ENCODE measurements at regions not wholly inside any gene's neighbourhood (a gene's known extent, or its start where the extent isn't known, plus 50 kb on each side); places are given as distances from the start of the nearest gene placed in this dataset.
A peak's percentile ranks its signal among the peaks of the same experiment; 100 is the strongest.

GRCh38 chr10:132471125-132471451 lies 66.5 kb upstream of the INPP5A start:
- H3K27ac ChIP-seq, result no peak overlapping the region
- peaks cover 27% of the 10 kb centered on the region for H3K4me1 ChIP-seq
- no peak overlapping the region for H3K4me3 ChIP-seq
- no peaks in the 10 kb centered on the region for H3K9me3 ChIP-seq
- no peak for TF ChIP-seq CTCF (IDR thresholded peaks at IDR 0.05)
- intact Hi-C loops (cut with DNase I), result no loop called here
- DNase-seq (no peak), ATAC-seq (no peak)
- no peaks in the 10 kb centered on the region for H3K27me3 ChIP-seq (ENCODE audit: low read depth)
- no peaks in the 10 kb centered on the region for H3K36me3 ChIP-seq

- H3K4me3 ChIP-seq, result no peak overlapping the region
- DNase-seq (peak; percentile 34), ATAC-seq (no peak)
- intact Hi-C loops (cut with DNase I), result no loop called here
- TF ChIP-seq CTCF (IDR thresholded peaks at IDR 0.05), result no peak
- H3K4me1 ChIP-seq, result peaks cover 27% of the 10 kb centered on the region
- no peaks in the 10 kb centered on the region for H3K27me3 ChIP-seq (ENCODE audit: low read depth)
- no peak overlapping the region for H3K27ac ChIP-seq
- no peaks in the 10 kb centered on the region for H3K9me3 ChIP-seq
- H3K36me3 ChIP-seq, result no peaks in the 10 kb centered on the region
These were observed 66.1 kb upstream of the INPP5A start for GRCh38 chr10:132471484-132471883.

- DNase-seq (no peak), ATAC-seq (no peak)
- Histone ChIP-seq H3K27ac (no peak overlapping the region), H3K36me3 (no peaks in the 10 kb centered on the region), H3K9me3 (no peaks in the 10 kb centered on the region), H3K27me3 (ENCODE audit: low read depth) (peaks cover 3% of the 10 kb centered on the region), H3K4me1 (no peaks in the 10 kb centered on the region), H3K4me3 (no peak overlapping the region)
- TF ChIP-seq CTCF (IDR thresholded peaks at IDR 0.05), result no peak
- intact Hi-C loops (cut with DNase I), result no loop called here
These were observed 62.5 kb upstream of the INPP5A start for GRCh38 chr10:132475086-132475485.

- H3K27ac ChIP-seq, result no peak overlapping the region
- intact Hi-C loops (cut with DNase I), result no loop called here
- peaks cover 3% of the 10 kb centered on the region for H3K27me3 ChIP-seq (ENCODE audit: low read depth)
- H3K4me1 ChIP-seq, result no peaks in the 10 kb centered on the region
- DNase-seq (peak; percentile 19), ATAC-seq (no peak)
- no peaks in the 10 kb centered on the region for H3K36me3 ChIP-seq
- no peak overlapping the region for H3K4me3 ChIP-seq
- TF ChIP-seq CTCF (IDR thresholded peaks at IDR 0.05), result no peak
- no peaks in the 10 kb centered on the region for H3K9me3 ChIP-seq
These were observed 61.2 kb upstream of the INPP5A start for GRCh38 chr10:132476146-132477065.

GRCh38 chr10:132477066-132477397 lies 60.6 kb upstream of the INPP5A start:
- intact Hi-C loops (cut with DNase I), result no loop called here
- ATAC-seq (no peak), DNase-seq (no peak)
- Histone ChIP-seq H3K4me1 (no peaks in the 10 kb centered on the region), H3K4me3 (no peak overlapping the region), H3K27me3 (ENCODE audit: low read depth) (peaks cover 3% of the 10 kb centered on the region), H3K36me3 (no peaks in the 10 kb centered on the region), H3K27ac (no peak overlapping the region), H3K9me3 (no peaks in the 10 kb centered on the region)
- TF ChIP-seq CTCF (IDR thresholded peaks at IDR 0.05), result no peak
